HL-60 (cell line): ENCODE measurements at regions not wholly inside any gene's neighbourhood (a gene's known extent, or its start where the extent isn't known, plus 50 kb on each side); places are given as distances from the start of the nearest gene placed in this dataset.

Experiments
- GABPA ChIP-seq: IDR thresholded peaks from 2 replicates; pipeline ENCODE4 v1.6.1; 2012; ENCODE audit warnings: low read depth
- POLR2AphosphoS5 ChIP-seq: IDR thresholded peaks from 2 replicates; pipeline ENCODE4 v1.6.1; 2012; ENCODE audit warnings: low read depth
- TF ChIP-seq, protein P1 (sequence below): IDR thresholded peaks from one replicate; pipeline ENCODE4 v1.5.1; 2011; ENCODE audit warnings: low read length, control low read depth, inconsistent platforms; ENCODE audit not compliant: insufficient read depth

DNA sequence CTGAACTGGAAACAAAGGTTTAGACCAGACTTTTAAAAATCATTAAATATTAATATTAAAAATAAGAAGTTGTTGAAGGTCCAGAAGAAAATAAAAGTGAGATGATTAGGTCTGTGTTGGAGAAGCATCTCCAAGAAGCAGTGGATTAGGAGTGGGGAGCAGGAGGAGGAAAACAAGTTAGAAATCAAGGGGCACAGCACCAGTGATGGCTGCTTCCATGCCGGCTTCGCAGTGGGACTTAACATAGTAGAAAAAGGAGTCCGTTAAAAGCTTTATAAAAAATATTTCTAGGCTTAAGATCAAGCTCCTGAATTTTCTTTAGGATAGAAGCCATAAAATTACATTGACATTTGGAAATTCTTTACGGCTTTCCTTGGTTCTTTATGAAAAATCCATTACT is 95.8 kb downstream of the CDC14C start:
- TF ChIP-seq, protein P1, sequence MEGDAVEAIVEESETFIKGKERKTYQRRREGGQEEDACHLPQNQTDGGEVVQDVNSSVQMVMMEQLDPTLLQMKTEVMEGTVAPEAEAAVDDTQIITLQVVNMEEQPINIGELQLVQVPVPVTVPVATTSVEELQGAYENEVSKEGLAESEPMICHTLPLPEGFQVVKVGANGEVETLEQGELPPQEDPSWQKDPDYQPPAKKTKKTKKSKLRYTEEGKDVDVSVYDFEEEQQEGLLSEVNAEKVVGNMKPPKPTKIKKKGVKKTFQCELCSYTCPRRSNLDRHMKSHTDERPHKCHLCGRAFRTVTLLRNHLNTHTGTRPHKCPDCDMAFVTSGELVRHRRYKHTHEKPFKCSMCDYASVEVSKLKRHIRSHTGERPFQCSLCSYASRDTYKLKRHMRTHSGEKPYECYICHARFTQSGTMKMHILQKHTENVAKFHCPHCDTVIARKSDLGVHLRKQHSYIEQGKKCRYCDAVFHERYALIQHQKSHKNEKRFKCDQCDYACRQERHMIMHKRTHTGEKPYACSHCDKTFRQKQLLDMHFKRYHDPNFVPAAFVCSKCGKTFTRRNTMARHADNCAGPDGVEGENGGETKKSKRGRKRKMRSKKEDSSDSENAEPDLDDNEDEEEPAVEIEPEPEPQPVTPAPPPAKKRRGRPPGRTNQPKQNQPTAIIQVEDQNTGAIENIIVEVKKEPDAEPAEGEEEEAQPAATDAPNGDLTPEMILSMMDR, result no peak
- no peak for TF ChIP-seq GABPA
- TF ChIP-seq POLR2AphosphoS5, result no peak
